ENCODE measurements at regions not wholly inside any gene's neighbourhood (a gene's known extent, or its start where the extent isn't known, plus 50 kb on each side); places are given as distances from the start of the nearest gene placed in this dataset.
"Not testable (repeated sequence)": the region's sequence is repeated elsewhere in the genome, so short reads cannot be mapped to it uniquely, and the experiment has no call there.

GRCh38 chr1:55869065-55869464, 653.9 kb upstream of the USP24 start:
- DNase-seq (ENCODE audit: low spot score), result no peak

DNA sequence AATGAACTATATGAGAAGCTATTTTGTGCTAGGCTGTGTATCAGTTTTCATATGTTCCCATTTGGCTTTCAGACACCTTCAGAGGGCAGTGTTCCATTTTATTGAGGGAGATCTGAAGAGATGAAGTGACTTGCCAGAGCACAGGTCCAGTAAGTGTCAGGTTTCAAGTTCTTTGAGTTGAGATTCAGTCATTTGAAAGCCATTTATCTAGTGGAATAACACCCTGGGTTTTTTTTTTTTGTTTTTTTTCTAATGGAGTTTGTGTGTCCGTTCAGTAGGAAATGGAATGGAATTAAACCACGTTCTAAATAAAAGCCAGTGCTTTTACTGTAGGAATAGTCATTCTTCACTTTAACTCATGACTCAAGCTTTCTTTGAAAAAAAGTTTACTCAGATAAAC, 652.9 kb upstream of the USP24 start:
- DNase-seq (ENCODE audit: low spot score), result peak; percentile 26

DNA sequence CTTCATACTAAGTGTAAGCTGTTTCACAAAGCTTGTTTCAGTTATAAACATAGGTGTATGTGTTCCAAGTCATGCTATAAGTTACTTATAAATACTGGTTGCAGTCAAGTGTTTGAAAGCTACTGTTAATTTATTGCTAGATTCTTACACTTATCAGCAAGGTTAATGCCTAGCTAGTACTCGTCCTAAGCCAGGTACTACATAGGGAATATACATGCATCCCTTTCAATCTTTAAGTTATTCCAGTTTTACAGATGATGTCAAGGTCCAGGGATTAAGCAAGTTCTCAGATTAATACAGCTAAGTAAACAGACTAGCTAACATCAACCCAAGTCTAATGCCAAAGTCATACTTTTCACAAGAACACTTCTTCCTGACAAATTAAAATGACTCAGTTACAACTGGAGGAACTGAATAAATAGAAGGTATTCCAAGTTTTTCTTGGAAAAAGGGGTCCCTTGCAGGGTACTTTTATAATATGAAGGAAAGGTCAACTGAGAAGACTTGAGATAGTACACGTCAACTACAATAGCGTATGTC, 652.2 kb upstream of the USP24 start:
- DNase-seq (ENCODE audit: low spot score), result no peak

GRCh38 chr1:55865778-55866177, 650.6 kb upstream of the USP24 start:
- DNase-seq (ENCODE audit: low spot score), result not testable (repeated sequence)

- DNase-seq (ENCODE audit: low spot score), result no peak
Observed at GRCh38 chr1:55864251-55864650, 649.1 kb upstream of the USP24 start.

GRCh38 chr1:55861676-55862340, 646.6 kb upstream of the USP24 start:
- no peak for DNase-seq (ENCODE audit: low spot score)

GRCh38 chr1:55860798-55861519, 645.8 kb upstream of the USP24 start:
- DNase-seq (ENCODE audit: low spot score), result peak; percentile 20

- no peak for DNase-seq (ENCODE audit: low spot score)
Observed at GRCh38 chr1:55860326-55860725, 645.2 kb upstream of the USP24 start.

GRCh38 chr1:55854911-55855310, 639.7 kb upstream of the USP24 start:
- DNase-seq (ENCODE audit: low spot score), result no peak

DNA sequence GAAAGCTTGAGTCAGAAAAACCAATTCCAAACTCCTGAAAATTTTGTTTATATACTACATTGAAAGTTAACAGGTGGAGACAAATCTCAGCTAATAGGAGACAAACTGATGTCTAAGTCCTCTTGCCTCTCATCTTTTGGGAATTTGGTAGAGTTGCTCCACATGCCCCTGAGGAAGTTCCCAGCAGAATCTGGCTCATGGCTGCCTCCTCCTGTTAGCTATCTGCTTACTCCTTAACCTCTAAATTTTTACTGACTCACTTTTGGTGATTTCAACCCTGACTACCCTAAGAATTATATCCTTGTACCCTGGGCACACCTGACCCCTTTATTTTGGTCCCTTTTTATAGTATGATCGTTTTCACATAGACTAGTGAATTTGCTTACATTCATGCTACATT, 633.7 kb upstream of the USP24 start:
- DNase-seq (ENCODE audit: low spot score), result peak; percentile 32

DNA sequence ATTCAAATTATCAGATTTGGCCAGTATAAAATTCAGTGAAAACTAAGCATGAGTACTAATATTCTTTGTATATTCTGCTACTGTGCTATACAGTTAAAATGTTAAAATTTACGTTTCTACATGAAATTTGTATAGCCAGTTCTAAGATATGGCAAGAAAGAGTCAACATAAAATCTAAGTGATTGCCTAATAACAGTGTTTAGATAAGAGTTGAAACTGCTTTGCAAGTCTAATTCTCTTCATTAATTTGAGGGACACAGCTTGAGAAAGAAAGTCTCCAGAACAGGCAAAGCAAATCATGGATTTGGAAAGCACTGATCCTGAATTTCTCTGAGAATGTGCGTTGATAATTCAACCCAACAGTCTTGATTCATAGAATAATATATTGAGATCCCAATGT, 630.9 kb upstream of the USP24 start:
- no peak for DNase-seq (ENCODE audit: low spot score)

DNA sequence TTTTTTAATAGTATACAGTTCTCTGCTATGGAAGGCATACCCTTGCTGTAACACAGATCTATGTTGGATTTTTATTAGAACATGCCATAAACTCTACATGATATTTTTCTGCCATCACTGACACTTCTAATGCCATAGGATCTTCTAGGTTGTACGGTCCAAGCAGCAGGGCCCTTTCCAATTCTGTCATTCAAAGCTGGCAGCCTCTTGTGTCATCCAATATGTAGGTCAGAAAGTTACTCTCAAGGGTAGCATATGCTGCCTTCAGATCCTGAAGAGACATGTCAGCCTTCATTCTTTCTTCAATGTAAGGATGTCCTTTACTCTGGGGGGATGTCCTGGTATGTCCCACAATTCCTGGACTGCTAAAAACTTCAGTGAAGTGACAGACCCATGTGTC, 629.2 kb upstream of the USP24 start:
- no peak for DNase-seq (ENCODE audit: low spot score)

GRCh38 chr1:55839626-55840025, 624.5 kb upstream of the USP24 start:
- DNase-seq (ENCODE audit: low spot score), result no peak

DNA sequence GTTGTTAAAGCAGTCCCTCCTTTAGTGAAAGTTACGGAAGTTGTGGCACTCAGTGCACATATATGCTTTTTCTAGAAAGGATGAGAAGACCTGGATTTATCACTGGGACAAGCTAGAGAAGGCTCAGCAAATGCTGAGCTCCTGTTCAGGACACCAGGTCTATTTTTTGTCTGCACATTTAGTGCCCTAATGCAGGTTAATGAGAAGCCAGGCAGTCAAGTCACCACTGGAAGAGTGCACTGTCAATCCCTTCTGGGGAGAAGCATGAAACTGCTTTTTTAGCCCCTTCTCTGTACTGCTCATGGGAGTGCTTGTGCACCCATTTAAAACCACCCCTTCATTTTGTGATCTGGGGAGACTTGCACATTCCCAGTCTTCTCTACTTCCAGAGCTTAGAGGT, 624.1 kb upstream of the USP24 start:
- DNase-seq (ENCODE audit: low spot score), result no peak

- no peak for DNase-seq (ENCODE audit: low spot score)
Observed at GRCh38 chr1:55836086-55836485, 620.9 kb upstream of the USP24 start.

DNA sequence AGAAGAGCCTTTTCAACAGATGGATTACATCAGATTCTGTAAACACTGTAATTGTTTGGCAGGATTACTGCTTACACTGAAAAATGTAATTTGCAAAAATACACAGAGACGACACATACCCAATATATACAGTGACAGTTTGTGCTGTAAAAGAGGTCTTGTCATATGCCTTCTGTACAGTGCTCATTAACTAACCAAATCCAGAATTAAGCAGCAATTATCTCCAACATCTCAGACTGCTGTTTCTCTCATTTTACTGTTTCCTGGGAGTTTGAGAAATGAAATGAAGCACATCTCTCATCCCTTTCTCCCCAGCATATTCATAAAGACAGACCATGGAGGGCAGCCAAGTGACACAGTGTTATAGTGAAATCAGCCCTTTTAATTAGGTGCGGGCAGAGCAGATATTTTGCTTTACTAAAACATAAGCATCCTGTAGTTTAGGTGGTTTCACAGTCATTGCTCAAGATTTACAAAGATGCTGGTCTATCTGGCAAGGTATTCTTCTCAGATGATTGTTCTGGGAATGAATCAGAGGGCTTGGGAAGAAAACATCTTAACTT, 618.4 kb upstream of the USP24 start:
- no peak for DNase-seq (ENCODE audit: low spot score)

DNA sequence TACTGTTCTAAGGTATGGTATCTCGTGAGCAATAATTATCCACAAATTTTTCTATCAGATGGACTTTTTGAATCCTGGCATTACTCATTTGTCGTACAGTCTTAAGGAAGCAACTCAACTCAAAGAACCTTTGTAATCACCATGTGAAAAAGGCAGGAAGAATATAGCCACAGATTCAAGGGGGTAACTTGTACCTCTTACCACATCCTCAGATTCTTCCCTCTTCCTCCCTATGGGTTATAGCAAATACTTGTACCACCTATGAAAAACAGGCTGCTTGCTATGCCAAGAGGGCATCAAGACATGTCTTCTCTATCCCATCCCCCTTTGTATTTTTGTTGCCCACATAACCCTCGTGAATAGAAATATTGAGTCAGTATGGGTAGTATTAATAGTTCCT, 616.6 kb upstream of the USP24 start:
- DNase-seq (ENCODE audit: low spot score), result no peak

- DNase-seq (ENCODE audit: low spot score), result no peak
Observed at GRCh38 chr1:55828044-55828443, 612.9 kb upstream of the USP24 start.

- no peak for DNase-seq (ENCODE audit: low spot score)
Observed at GRCh38 chr1:55827350-55827749, 612.2 kb upstream of the USP24 start.

DNA sequence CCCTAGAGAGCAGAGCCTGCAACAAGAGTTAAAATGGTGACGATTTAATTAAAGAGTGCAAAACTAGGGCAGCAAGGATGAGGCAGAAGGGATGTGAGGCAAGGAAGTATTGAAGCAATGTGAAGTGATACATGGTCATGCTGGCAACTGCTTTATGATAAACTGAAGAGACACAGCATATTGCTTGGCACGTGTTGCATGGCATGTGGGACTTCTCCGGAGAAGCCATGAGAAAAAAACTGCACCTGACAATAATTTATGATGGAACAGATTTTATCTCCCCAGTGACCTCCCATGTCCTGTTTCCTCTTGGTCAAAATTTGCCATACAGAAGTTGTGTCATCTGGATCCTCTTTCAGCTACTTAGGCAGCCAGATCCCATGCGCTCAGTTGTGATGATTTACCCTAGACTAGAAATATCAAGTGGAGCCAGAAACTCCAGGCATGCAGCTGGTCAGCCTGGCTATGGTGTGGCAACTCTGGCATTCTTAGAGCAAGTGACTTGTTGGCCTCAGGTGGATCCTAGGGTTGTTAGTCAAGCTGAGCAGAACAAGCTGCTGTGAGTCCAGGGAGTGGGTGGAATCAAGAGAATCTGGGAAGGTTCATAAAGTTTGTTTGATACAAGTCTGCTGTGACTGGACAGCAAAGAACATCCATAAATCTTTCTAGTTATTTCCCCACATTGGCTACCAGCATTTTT, 611.4 kb upstream of the USP24 start:
- DNase-seq (ENCODE audit: low spot score), result no peak

DNA sequence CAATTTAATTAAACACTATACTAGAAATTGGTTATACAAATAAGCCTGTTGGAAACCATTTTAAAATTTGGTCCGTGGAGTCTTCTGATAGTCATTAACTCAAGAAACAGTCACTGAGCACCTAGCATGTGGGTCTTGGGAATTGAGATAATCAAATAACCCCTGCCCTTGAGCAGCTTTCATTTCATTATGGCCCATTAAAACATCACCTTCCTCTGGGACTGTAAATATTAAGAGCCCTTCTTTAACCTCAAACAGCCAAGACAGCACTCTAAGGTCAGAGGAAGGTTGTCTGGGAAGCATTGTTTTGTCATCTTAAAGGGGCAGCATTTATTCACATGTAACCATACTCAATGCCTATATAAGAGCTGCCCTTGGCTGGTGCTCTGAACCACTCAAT, 610.3 kb upstream of the USP24 start:
- no peak for DNase-seq (ENCODE audit: low spot score)

DNA sequence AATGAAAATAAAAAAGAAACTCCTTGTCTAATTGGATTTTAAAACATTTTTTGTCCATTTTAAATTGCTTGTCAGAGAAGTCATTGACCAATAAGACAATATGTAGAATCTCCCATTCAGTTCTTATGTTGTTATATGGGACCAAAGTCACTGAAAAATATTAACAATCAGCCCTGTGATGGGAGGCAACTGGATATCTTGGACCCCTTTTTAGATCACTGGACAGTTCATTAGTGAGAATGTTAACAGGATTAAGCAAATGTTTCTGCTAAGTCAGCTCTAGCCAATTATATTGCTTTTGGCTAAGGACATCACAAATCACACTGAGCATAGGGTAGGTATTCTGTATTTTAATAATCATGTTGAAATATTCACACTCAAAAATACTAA, 609.1 kb upstream of the USP24 start:
- DNase-seq (ENCODE audit: low spot score), result no peak

Data from iPS-NIHi11 (cell line).